Caco-2 (cell line): ENCODE measurements at regions not wholly inside any gene's neighbourhood (a gene's known extent, or its start where the extent isn't known, plus 50 kb on each side); places are given as distances from the start of the nearest gene placed in this dataset.

Experiments
- BruUV-seq: library from RNA; stranded (reverse); fragments of 400-500 nt; replicated peaks from 2 replicates; lab custom pipeline; 2021; lab: Mats Ljungman, UMichigan
- CTCF ChIA-PET: fragments of 300-600 bp; sonication (Branson Sonifier 250); formaldehyde crosslinking; loops from one replicate; lab custom pipeline; 2022; ENCODE audit warnings: antibody characterized with exemption; lab: Charles Lee
- POLR2A ChIA-PET: fragments of 300-600 bp; sonication (Branson Sonifier 250); formaldehyde crosslinking; loops from one replicate; lab custom pipeline; 2022; ENCODE audit warnings: antibody characterized with exemption; lab: Charles Lee
- DNase-seq, 2 experiments: peaks; one replicate each; pipeline versions ENCODE4 v3.0.0 to v3.0.0-alpha.2; 2020 to 2022
- H3K27me3 ChIP-seq: replicated peaks from 2 replicates; pipeline ENCODE4 v1.6.0; 2011; ENCODE audit warnings: low read length; ENCODE audit not compliant: control insufficient read depth, insufficient read depth
- H3K36me3 ChIP-seq: 2 replicates; pipeline ENCODE4 v1.5.1; 2011; ENCODE audit warnings: low read length; ENCODE audit not compliant: control insufficient read depth, insufficient read depth
- H3K4me1 ChIP-seq: fragments of 250-450 bp; sonication (Bioruptor Pico); 2 replicates; pipeline ENCODE4 v1.5.1; 2020; ENCODE audit warnings: mild to moderate bottlenecking
- H3K4me3 ChIP-seq: 2 replicates; pipeline ENCODE4 v1.5.1; 2011; ENCODE audit warnings: low read depth, mild to moderate bottlenecking, control low read depth, low read length
- H3K9me3 ChIP-seq: fragments of 250-450 bp; sonication (Bioruptor Pico); 2 replicates; pipeline ENCODE4 v1.5.1; 2020; ENCODE audit warnings: mild to moderate bottlenecking, moderate library complexity
- H3K27ac Mint-ChIP-seq: one replicate; pipeline ENCODE4 v1.8.0; 2022; ENCODE audit warnings: mixed read lengths; ENCODE audit not compliant: unreplicated experiment
- H3K27me3 Mint-ChIP-seq: one replicate; pipeline ENCODE4 v1.8.0; 2022; ENCODE audit warnings: mixed read lengths; ENCODE audit not compliant: insufficient read depth, unreplicated experiment
- H3K36me3 Mint-ChIP-seq: one replicate; pipeline ENCODE4 v1.8.0; 2022; ENCODE audit warnings: mild to moderate bottlenecking, mixed read lengths; ENCODE audit not compliant: insufficient read depth, unreplicated experiment
- H3K4me1 Mint-ChIP-seq: one replicate; pipeline ENCODE4 v1.8.0; 2022; ENCODE audit warnings: low read depth, mixed read lengths; ENCODE audit not compliant: unreplicated experiment
- H3K4me3 Mint-ChIP-seq: one replicate; pipeline ENCODE4 v1.8.0; 2022; ENCODE audit warnings: mild to moderate bottlenecking, moderate library complexity, mixed read lengths; ENCODE audit not compliant: unreplicated experiment
- H3K9me3 Mint-ChIP-seq: one replicate; pipeline ENCODE4 v1.8.0; 2022; ENCODE audit warnings: mixed read lengths; ENCODE audit not compliant: unreplicated experiment
- CTCF ChIP-seq, 2 experiments: fragments of 200-600 bp in 1 of 2; IDR thresholded peaks; 1 replicate in 1 of 2; 2 replicates in 1 of 2; pipeline versions ENCODE4 v1.5.1 to v1.8.0; 2011 to 2022; ENCODE audit warnings: antibody characterized with exemption in 1 of 2, control low read depth in 1 of 2, inconsistent platforms in 1 of 2, low read depth in 1 of 2, low read length in 1 of 2, mild to moderate bottlenecking in 1 of 2, moderate library complexity in 1 of 2; ENCODE audit not compliant: insufficient read depth in 1 of 2, severe bottlenecking in 1 of 2, unreplicated experiment in 1 of 2
- intact Hi-C: fragments of 100-400 bp; cut with micrococcal nuclease; formaldehyde crosslinking; loops from one replicate; pipeline ENCODE4 v1.10.0; 2022; ENCODE audit not compliant: unreplicated experiment

GRCh38 chr22:49583341-49583740 is 244.3 kb downstream of the BRD1 start:
- no peaks in the 10 kb centered on the region for H3K9me3 Mint-ChIP-seq
- no peak overlapping the region for H3K27ac Mint-ChIP-seq
- intact Hi-C loops, result no loop called here
- no peaks in the 10 kb centered on the region for H3K36me3 ChIP-seq
- H3K27me3 ChIP-seq, result no peaks in the 10 kb centered on the region
- H3K36me3 Mint-ChIP-seq, result no peaks in the 10 kb centered on the region
- ChIA-PET POLR2A (no interaction called here), CTCF (no interaction called here)
- no peak overlapping the region for H3K4me3 Mint-ChIP-seq
- peaks cover 8% of the 10 kb centered on the region for H3K27me3 Mint-ChIP-seq
- H3K4me1 ChIP-seq, result no peaks in the 10 kb centered on the region
- H3K4me3 ChIP-seq, result no peak overlapping the region
- peak in 1 of 2 experiments; percentile 3 for DNase-seq
- H3K4me1 Mint-ChIP-seq, result no peaks in the 10 kb centered on the region
- peaks cover 4% of the 10 kb centered on the region; the same call in 1 of the 2 replicates for H3K9me3 ChIP-seq
- no TSS peak for BruUV-seq
- TF ChIP-seq CTCF (IDR thresholded peaks at IDR 0.05; ENCODE audit: insufficient read depth in 1 of 2, low read depth in 1 of 2, low read length in 1 of 2, severe bottlenecking in 1 of 2, unreplicated experiment in 1 of 2), result no peak

- H3K4me3 Mint-ChIP-seq, result no peak overlapping the region
- H3K36me3 ChIP-seq, result no peaks in the 10 kb centered on the region
- TF ChIP-seq CTCF (IDR thresholded peaks at IDR 0.05; ENCODE audit: insufficient read depth in 1 of 2, low read depth in 1 of 2, low read length in 1 of 2, severe bottlenecking in 1 of 2, unreplicated experiment in 1 of 2), result no peak
- intact Hi-C loops, result no loop called here
- CTCF ChIA-PET, result no interaction called here
- no peaks in the 10 kb centered on the region for H3K36me3 Mint-ChIP-seq
- H3K27me3 Mint-ChIP-seq, result peaks cover 6% of the 10 kb centered on the region
- H3K4me3 ChIP-seq, result no peak overlapping the region
- BruUV-seq, result no TSS peak
- no peaks in the 10 kb centered on the region for H3K9me3 Mint-ChIP-seq
- H3K4me1 Mint-ChIP-seq, result no peaks in the 10 kb centered on the region
- no peak for DNase-seq
- H3K9me3 ChIP-seq, result peaks cover 4% of the 10 kb centered on the region; the same call in 1 of the 2 replicates
- POLR2A ChIA-PET, result no interaction called here
- no peaks in the 10 kb centered on the region for H3K27me3 ChIP-seq
- no peak overlapping the region for H3K27ac Mint-ChIP-seq
- no peaks in the 10 kb centered on the region for H3K4me1 ChIP-seq
Observed at GRCh38 chr22:49582678-49583077, 245.0 kb downstream of the BRD1 start.

GRCh38 chr22:49582181-49582580 is 245.5 kb downstream of the BRD1 start:
- no peak overlapping the region for H3K4me3 ChIP-seq
- intact Hi-C loops, result no loop called here
- Mint-ChIP-seq H3K4me1 (no peaks in the 10 kb centered on the region), H3K4me3 (no peak overlapping the region), H3K9me3 (no peaks in the 10 kb centered on the region), H3K27me3 (peaks cover 6% of the 10 kb centered on the region), H3K27ac (no peak overlapping the region), H3K36me3 (no peaks in the 10 kb centered on the region)
- TF ChIP-seq CTCF (IDR thresholded peaks at IDR 0.05; ENCODE audit: insufficient read depth in 1 of 2, low read depth in 1 of 2, low read length in 1 of 2, severe bottlenecking in 1 of 2, unreplicated experiment in 1 of 2), result no peak
- POLR2A ChIA-PET, result no interaction called here
- no peaks in the 10 kb centered on the region for H3K4me1 ChIP-seq
- BruUV-seq, result no TSS peak
- CTCF ChIA-PET, result no interaction called here
- H3K36me3 ChIP-seq, result no peaks in the 10 kb centered on the region
- H3K27me3 ChIP-seq, result no peaks in the 10 kb centered on the region
- peaks cover 4% of the 10 kb centered on the region; the same call in 1 of the 2 replicates for H3K9me3 ChIP-seq
- DNase-seq, result no peak
